Natural killer cell (primary cell): ENCODE measurements at regions not wholly inside any gene's neighbourhood (a gene's known extent, or its start where the extent isn't known, plus 50 kb on each side); places are given as distances from the start of the nearest gene placed in this dataset.

ENCODE experiments used
- ATAC-seq, 3 donors: fragments of 150-1000 bp in 2 of 3; fragments of 200-7000 bp in 1 of 3; cut with Tn5 transposase; 1 replicate in 1 of 3; 2 replicates in 2 of 3; pipeline ENCODE4 v1.10.0; 2021; ENCODE audit warnings: mild to moderate bottlenecking in 2 of 3, moderate library complexity in 2 of 3
- DNase-seq, 2 donors: peaks; one replicate each; pipeline versions ENCODE4 v3.0.0 to v3.0.0-alpha.2; 2013 to 2021; ENCODE audit warnings: mixed read lengths in 1 of 2
- H3K27ac ChIP-seq: one replicate; pipeline ENCODE4 v1.5.1; 2013; ENCODE audit warnings: mild to moderate bottlenecking, low read length
- H3K27me3 ChIP-seq: one replicate; pipeline ENCODE4 v1.6.1; 2013; ENCODE audit warnings: low read length; ENCODE audit not compliant: control insufficient read depth, insufficient read depth
- H3K36me3 ChIP-seq: one replicate; pipeline ENCODE4 v1.6.1; 2013; ENCODE audit warnings: low read length; ENCODE audit not compliant: control insufficient read depth, insufficient read depth
- H3K4me1 ChIP-seq: one replicate; pipeline ENCODE4 v1.6.1; 2013; ENCODE audit warnings: low read length; ENCODE audit not compliant: control insufficient read depth, insufficient read depth
- H3K4me3 ChIP-seq: one replicate; pipeline ENCODE4 v1.5.1; 2013; ENCODE audit warnings: low read length
- H3K9me3 ChIP-seq: one replicate; pipeline ENCODE4 v1.6.1; 2013; ENCODE audit warnings: low read length; ENCODE audit not compliant: control insufficient read depth, insufficient read depth
- H3K27ac Mint-ChIP-seq, 2 donors: one replicate each; pipeline ENCODE4 v1.8.0; 2022; ENCODE audit warnings: mild to moderate bottlenecking in 2 of 2, mixed read lengths in 2 of 2, moderate library complexity in 1 of 2
- H3K27me3 Mint-ChIP-seq, 2 donors: one replicate each; pipeline ENCODE4 v1.8.0; 2022; ENCODE audit warnings: low read depth in 2 of 2, mixed read lengths in 2 of 2
- H3K36me3 Mint-ChIP-seq: one replicate; pipeline ENCODE4 v1.8.0; 2022; ENCODE audit warnings: mixed read lengths
- H3K4me1 Mint-ChIP-seq, 2 donors: one replicate each; pipeline ENCODE4 v1.8.0; 2022; ENCODE audit warnings: mixed read lengths in 2 of 2
- H3K4me3 Mint-ChIP-seq: one replicate; pipeline ENCODE4 v1.8.0; 2022; ENCODE audit warnings: mild to moderate bottlenecking, moderate library complexity, mixed read lengths
- H3K9me3 Mint-ChIP-seq, 2 donors: one replicate each; pipeline ENCODE4 v1.8.0; 2022; ENCODE audit warnings: mixed read lengths in 2 of 2
- CTCF ChIP-seq: fragments of 200-600 bp; IDR thresholded peaks from one replicate; pipeline ENCODE4 v1.8.0; 2022; ENCODE audit warnings: antibody characterized with exemption
- WGBS: methylation state at CpG from one replicate; pipeline ENCODE4 v1.1.7; 2013; ENCODE audit warnings: missing lambda C conversion rate; ENCODE audit not compliant: insufficient coverage; 5-methylcytosine and 5-hydroxymethylcytosine counted together
- intact Hi-C: fragments of 100-400 bp; cut with micrococcal nuclease; formaldehyde crosslinking; loops from one replicate; pipeline ENCODE4 v1.14.2; 2022

GRCh38 chr10:128614802-128615553 lies 488.8 kb upstream of the MKI67 start:
- H3K27ac Mint-ChIP-seq = no peak overlapping the region
- peaks cover 3 to 6% of the 10 kb centered on the region in 2 donors for H3K27me3 Mint-ChIP-seq
- 74% methylated on average over 5 of the region's 5 CpGs for WGBS
- no peaks in the 10 kb centered on the region for H3K9me3 Mint-ChIP-seq
- H3K4me3 Mint-ChIP-seq = no peak overlapping the region
- H3K4me3 ChIP-seq = no peak overlapping the region
- ATAC-seq = no peak
- H3K36me3 Mint-ChIP-seq = no peaks in the 10 kb centered on the region
- H3K27me3 ChIP-seq = no peaks in the 10 kb centered on the region
- TF ChIP-seq CTCF = no peak
- intact Hi-C loops = no loop called here
- H3K36me3 ChIP-seq = no peaks in the 10 kb centered on the region
- no peak overlapping the region for H3K27ac ChIP-seq
- no peaks in the 10 kb centered on the region for H3K4me1 ChIP-seq
- no peak for DNase-seq
- H3K9me3 ChIP-seq = no peaks in the 10 kb centered on the region
- no peaks in the 10 kb centered on the region for H3K4me1 Mint-ChIP-seq

- Histone ChIP-seq H3K27ac (no peak overlapping the region), H3K36me3 (no peaks in the 10 kb centered on the region), H3K9me3 (no peaks in the 10 kb centered on the region), H3K27me3 (no peaks in the 10 kb centered on the region), H3K4me3 (no peak overlapping the region), H3K4me1 (no peaks in the 10 kb centered on the region)
- Mint-ChIP-seq H3K9me3 (no peaks in the 10 kb centered on the region), H3K27me3 (peaks cover 3 to 6% of the 10 kb centered on the region in 2 donors), H3K4me1 (no peaks in the 10 kb centered on the region), H3K4me3 (no peak overlapping the region), H3K27ac (no peak overlapping the region), H3K36me3 (no peaks in the 10 kb centered on the region)
- intact Hi-C loops = no loop called here
- 46% methylated on average over 2 of the region's 2 CpGs for WGBS
- no peak for TF ChIP-seq CTCF
- no peak for DNase-seq
- no peak for ATAC-seq
Measured at GRCh38 chr10:128617532-128617931, 491.3 kb upstream of the MKI67 start.

GRCh38 chr10:128622706-128623105 lies 496.5 kb upstream of the MKI67 start:
- no peaks in the 10 kb centered on the region for H3K4me1 ChIP-seq
- intact Hi-C loops = no loop called here
- Mint-ChIP-seq H3K9me3 (no peaks in the 10 kb centered on the region), H3K4me3 (no peak overlapping the region), H3K4me1 (no peaks in the 10 kb centered on the region), H3K36me3 (no peaks in the 10 kb centered on the region), H3K27me3 (peaks cover 6% of the 10 kb centered on the region in 2 donors), H3K27ac (no peak overlapping the region)
- no peak for TF ChIP-seq CTCF
- no peak for DNase-seq
- 86% methylated on average over 8 of the region's 8 CpGs for WGBS
- H3K36me3 ChIP-seq = no peaks in the 10 kb centered on the region
- no peaks in the 10 kb centered on the region for H3K27me3 ChIP-seq
- no peak for ATAC-seq
- H3K9me3 ChIP-seq = no peaks in the 10 kb centered on the region
- no peak overlapping the region for H3K4me3 ChIP-seq
- no peak overlapping the region for H3K27ac ChIP-seq

GRCh38 chr10:128623776-128624175 lies 497.6 kb upstream of the MKI67 start:
- WGBS = 93% methylated on average over 15 of the region's 15 CpGs
- no peak for TF ChIP-seq CTCF
- no peak overlapping the region for H3K4me3 ChIP-seq
- Mint-ChIP-seq H3K36me3 (no peaks in the 10 kb centered on the region), H3K27ac (no peak overlapping the region), H3K4me1 (no peaks in the 10 kb centered on the region), H3K27me3 (peaks cover 0 to 3% of the 10 kb centered on the region in 2 donors), H3K9me3 (no peaks in the 10 kb centered on the region), H3K4me3 (no peak overlapping the region)
- no peaks in the 10 kb centered on the region for H3K27me3 ChIP-seq
- H3K36me3 ChIP-seq = no peaks in the 10 kb centered on the region
- DNase-seq = no peak
- H3K4me1 ChIP-seq = no peaks in the 10 kb centered on the region
- intact Hi-C loops = no loop called here
- H3K9me3 ChIP-seq = no peaks in the 10 kb centered on the region
- ATAC-seq = no peak
- H3K27ac ChIP-seq = no peak overlapping the region
